ENCODE measurements at regions not wholly inside any gene's neighbourhood (a gene's known extent, or its start where the extent isn't known, plus 50 kb on each side); places are given as distances from the start of the nearest gene placed in this dataset.
"Not testable (repeated sequence)": the region's sequence is repeated elsewhere in the genome, so short reads cannot be mapped to it uniquely, and the experiment has no call there.

GRCh38 chr6:119526561-119527230 lies 177.1 kb upstream of the MAN1A1 start:
- no peak for DNase-seq

GRCh38 chr6:119524410-119524809 lies 174.8 kb upstream of the MAN1A1 start:
- no peak for DNase-seq

- DNase-seq: no peak
Measured at GRCh38 chr6:119523556-119523955, 174.0 kb upstream of the MAN1A1 start.

GRCh38 chr6:119521251-119521650 lies 171.7 kb upstream of the MAN1A1 start:
- DNase-seq: no peak

- DNase-seq: peak; percentile 14
Measured at GRCh38 chr6:119517428-119517827, 167.9 kb upstream of the MAN1A1 start.

- DNase-seq: no peak
Measured at GRCh38 chr6:119514345-119514744, 164.8 kb upstream of the MAN1A1 start.

- DNase-seq: no peak
Measured at GRCh38 chr6:119511024-119511423, 161.5 kb upstream of the MAN1A1 start.

GRCh38 chr6:119510246-119510645 lies 160.7 kb upstream of the MAN1A1 start:
- DNase-seq: no peak

GRCh38 chr6:119506631-119507174 lies 157.1 kb upstream of the MAN1A1 start:
- no peak for DNase-seq

- no peak for DNase-seq
Measured at GRCh38 chr6:119501798-119502483, 152.4 kb upstream of the MAN1A1 start.

GRCh38 chr6:119499797-119500196 lies 150.2 kb upstream of the MAN1A1 start:
- no peak for DNase-seq

- DNase-seq: no peak
Measured at GRCh38 chr6:119497988-119498727, 148.6 kb upstream of the MAN1A1 start.

GRCh38 chr6:119495230-119495683 lies 145.7 kb upstream of the MAN1A1 start:
- DNase-seq: no peak

GRCh38 chr6:119493980-119494379 lies 144.4 kb upstream of the MAN1A1 start:
- DNase-seq: no peak

GRCh38 chr6:119491112-119491511 lies 141.6 kb upstream of the MAN1A1 start:
- DNase-seq: not testable (repeated sequence)

- DNase-seq: not testable (repeated sequence)
Measured at GRCh38 chr6:119490050-119490449, 140.5 kb upstream of the MAN1A1 start.

GRCh38 chr6:119484598-119484997 lies 135.0 kb upstream of the MAN1A1 start:
- peak; percentile 98 for DNase-seq

GRCh38 chr6:119483908-119484307 lies 134.3 kb upstream of the MAN1A1 start:
- peak; percentile 17 for DNase-seq

- no peak for DNase-seq
Measured at GRCh38 chr6:119482850-119483285, 133.3 kb upstream of the MAN1A1 start.

- peak; percentile 78 for DNase-seq
Measured at GRCh38 chr6:119481976-119482375, 132.4 kb upstream of the MAN1A1 start.

- no peak for DNase-seq
Measured at GRCh38 chr6:119480961-119481497, 131.5 kb upstream of the MAN1A1 start.

GRCh38 chr6:119479860-119480655 lies 130.5 kb upstream of the MAN1A1 start:
- peak; percentile 54 for DNase-seq
